IMR-90 (cell line): ENCODE measurements at regions not wholly inside any gene's neighbourhood (a gene's known extent, or its start where the extent isn't known, plus 50 kb on each side); places are given as distances from the start of the nearest gene placed in this dataset.

Experiments
- ATAC-seq: fragments of 200-7000 bp; cut with Tn5 transposase; 2 replicates; pipeline ENCODE4 v1.9.1; 2020; ENCODE audit warnings: low read depth, mild to moderate bottlenecking, moderate library complexity
- BruUV-seq: library from RNA; stranded (reverse); fragments of 400-500 nt; replicated peaks from 2 replicates; lab custom pipeline; 2021; lab: Mats Ljungman, UMichigan
- CTCF ChIA-PET: fragments of 300-600 bp; formaldehyde crosslinking; extraction: SDS; loops from one replicate; lab custom pipeline; 2021; ENCODE audit warnings: antibody characterized with exemption; lab: Yijun Ruan, JAX
- POLR2A ChIA-PET: fragments of 300-600 bp; sonication (Branson Sonifier 250); formaldehyde crosslinking; loops from one replicate; lab custom pipeline; 2022; ENCODE audit warnings: antibody characterized with exemption; ENCODE audit not compliant: unreplicated experiment; lab: Charles Lee
- DNase-seq: peaks from one replicate; pipeline ENCODE4 v3.0.0; 2013
- H2AFZ ChIP-seq: replicated peaks from 2 replicates; pipeline ENCODE3; 2013; ENCODE audit warnings: low read length, mild to moderate bottlenecking; ENCODE audit not compliant: poor library complexity
- H2AK5ac ChIP-seq: 2 replicates; pipeline ENCODE4 v1.6.1; 2013; ENCODE audit warnings: low read depth, low read length, inconsistent platforms
- H2AK9ac ChIP-seq: replicated peaks from 2 replicates; pipeline ENCODE3; 2013; ENCODE audit warnings: mild to moderate bottlenecking, low read depth, low read length, moderate library complexity; ENCODE audit not compliant: poor library complexity
- H2BK120ac ChIP-seq: 2 replicates; pipeline ENCODE4 v1.6.1; 2013; ENCODE audit warnings: low read depth, low read length, inconsistent platforms
- H2BK15ac ChIP-seq: 3 replicates; pipeline ENCODE4 v1.6.1; 2013; ENCODE audit warnings: low read depth, low read length, inconsistent platforms
- H2BK20ac ChIP-seq: 2 replicates; pipeline ENCODE4 v1.6.1; 2013; ENCODE audit warnings: low read depth, mild to moderate bottlenecking, inconsistent platforms, low read length, moderate library complexity
- H2BK5ac ChIP-seq: 2 replicates; pipeline ENCODE4 v1.6.1; 2013; ENCODE audit warnings: mild to moderate bottlenecking, low read depth, low read length, inconsistent platforms; ENCODE audit not compliant: poor library complexity, severe bottlenecking
- H3K14ac ChIP-seq: replicated peaks from 2 replicates; pipeline ENCODE4 v1.6.1; 2013; ENCODE audit warnings: low read depth, low read length, inconsistent platforms
- H3K18ac ChIP-seq: 2 replicates; pipeline ENCODE4 v1.6.1; 2013; ENCODE audit warnings: low read depth, low read length, control low read depth
- H3K23ac ChIP-seq: 2 replicates; pipeline ENCODE4 v1.6.1; 2013; ENCODE audit warnings: low read depth, low read length, inconsistent platforms
- H3K27ac ChIP-seq: 2 replicates; pipeline ENCODE4 v1.5.1; 2013; ENCODE audit warnings: mild to moderate bottlenecking, control low read depth, low read length; ENCODE audit not compliant: insufficient read depth
- H3K27me3 ChIP-seq: 2 replicates; pipeline ENCODE4 v1.6.1; 2013; ENCODE audit warnings: low read length; ENCODE audit not compliant: control insufficient read depth, insufficient read depth
- H3K36me3 ChIP-seq: 2 replicates; pipeline ENCODE4 v1.6.1; 2013; ENCODE audit warnings: low read length, mixed read lengths; ENCODE audit not compliant: control insufficient read depth, insufficient read depth
- H3K4ac ChIP-seq: 2 replicates; pipeline ENCODE4 v1.6.1; 2013; ENCODE audit warnings: low read depth, low read length, inconsistent platforms
- H3K4me1 ChIP-seq: 2 replicates; pipeline ENCODE4 v1.6.1; 2013; ENCODE audit warnings: low read length, mixed read lengths; ENCODE audit not compliant: control insufficient read depth, insufficient read depth
- H3K4me2 ChIP-seq: 2 replicates; pipeline ENCODE4 v1.6.1; 2013; ENCODE audit warnings: low read depth, mild to moderate bottlenecking, control low read depth, low read length, moderate library complexity
- H3K4me3 ChIP-seq: 2 replicates; pipeline ENCODE4 v1.5.1; 2013; ENCODE audit warnings: low read depth, mild to moderate bottlenecking, control low read depth, low read length, moderate library complexity; ENCODE audit not compliant: insufficient read depth
- H3K56ac ChIP-seq: 2 replicates; pipeline ENCODE4 v1.6.1; 2013; ENCODE audit warnings: low read length, inconsistent platforms; ENCODE audit not compliant: insufficient read depth; ENCODE audit errors: extremely low read depth
- H3K79me1 ChIP-seq, 2 experiments: 2 replicates each; pipeline ENCODE4 v1.6.1; 2013; ENCODE audit warnings: low read length in 2 of 2, inconsistent platforms in 1 of 2, low read depth in 1 of 2
- H3K9ac ChIP-seq: 2 replicates; pipeline ENCODE4 v1.6.1; 2013; ENCODE audit warnings: low read depth, low read length, control low read depth
- H3K9me1 ChIP-seq: 2 replicates; pipeline ENCODE4 v1.6.1; 2013; ENCODE audit warnings: low read length, inconsistent platforms; ENCODE audit not compliant: insufficient read depth
- H3K9me3 ChIP-seq: 2 replicates; pipeline ENCODE4 v1.6.1; 2013; ENCODE audit warnings: low read length; ENCODE audit not compliant: control insufficient read depth, insufficient read depth
- H4K20me1 ChIP-seq: 2 replicates; pipeline ENCODE4 v1.6.1; 2013; ENCODE audit warnings: low read length, inconsistent platforms; ENCODE audit not compliant: insufficient read depth
- H4K5ac ChIP-seq: 2 replicates; pipeline ENCODE4 v1.6.1; 2013; ENCODE audit warnings: mild to moderate bottlenecking, low read depth, low read length, control low read depth
- H4K8ac ChIP-seq, 2 experiments: 2 replicates each; pipeline ENCODE4 v1.6.1; 2013; ENCODE audit warnings: low read depth in 2 of 2, low read length in 2 of 2, control low read depth in 1 of 2, inconsistent platforms in 1 of 2
- H4K91ac ChIP-seq: 2 replicates; pipeline ENCODE4 v1.6.1; 2013; ENCODE audit warnings: low read depth, low read length, inconsistent platforms; ENCODE audit not compliant: insufficient read depth
- BHLHE40 ChIP-seq: fragments of 150-350 bp; IDR thresholded peaks from 2 replicates; pipeline ENCODE4 v1.6.1; 2016; ENCODE audit warnings: mild to moderate bottlenecking, low read depth, low read length
- CTCF ChIP-seq: conservative IDR thresholded peaks from 2 replicates; pipeline ENCODE4 v1.5.1; 2012; ENCODE audit warnings: mild to moderate bottlenecking, low read depth, low read length, improper control_type of control experiment
- ELK1 ChIP-seq: fragments of 150-350 bp; IDR thresholded peaks from 2 replicates; pipeline ENCODE4 v1.6.1; 2016; ENCODE audit warnings: low read depth, mild to moderate bottlenecking, low read length, moderate library complexity, borderline replicate concordance
- MXI1 ChIP-seq: IDR thresholded peaks from 2 replicates; pipeline ENCODE4 v1.6.1; 2012; ENCODE audit warnings: low read depth, mild to moderate bottlenecking, low read length, moderate library complexity, borderline replicate concordance
- NFE2L2 ChIP-seq: fragments of 150-350 bp; IDR thresholded peaks from 2 replicates; pipeline ENCODE4 v1.6.1; 2016; ENCODE audit warnings: low read depth, mild to moderate bottlenecking, low read length
- POLR2A ChIP-seq: IDR thresholded peaks from 2 replicates; pipeline ENCODE4 v1.6.1; 2012; ENCODE audit warnings: mild to moderate bottlenecking, low read depth, low read length
- RCOR1 ChIP-seq: IDR thresholded peaks from 2 replicates; pipeline ENCODE4 v1.6.1; 2012; ENCODE audit warnings: mild to moderate bottlenecking, low read length, improper control_type of control experiment; ENCODE audit not compliant: insufficient replicate concordance
- RFX5 ChIP-seq: IDR thresholded peaks from 2 replicates; pipeline ENCODE4 v1.8.0; 2012; ENCODE audit warnings: low read depth, mild to moderate bottlenecking, low read length, moderate library complexity
- SMC3 ChIP-seq: fragments of 150-350 bp; IDR thresholded peaks from 2 replicates; pipeline ENCODE4 v1.6.1; 2016; ENCODE audit warnings: low read depth, mild to moderate bottlenecking, antibody characterized with exemption, low read length, moderate library complexity
- USF2 ChIP-seq: fragments of 150-350 bp; IDR thresholded peaks from 2 replicates; pipeline ENCODE4 v1.6.1; 2017; ENCODE audit warnings: mild to moderate bottlenecking, antibody characterized with exemption, low read length, low read depth
- WGBS, 2 experiments: methylation state at CpG; one replicate each; pipeline versions ENCODE4 v1.1.5 to v1.1.7; 2013; ENCODE audit warnings: missing lambda C conversion rate in 2 of 2; ENCODE audit not compliant: insufficient read length in 1 of 2; ENCODE audit errors: extremely low coverage in 2 of 2; 5-methylcytosine and 5-hydroxymethylcytosine counted together
- dilution Hi-C: fragments of 300-500 bp; cut with HindIII; formaldehyde crosslinking; loops from one replicate; pipeline ENCODE4 v1.14.3; 2018; ENCODE audit warnings: low sequenced_read_pairs; ENCODE audit not compliant: unreplicated experiment
- in situ Hi-C: fragments of 300-500 bp; cut with MboI; formaldehyde crosslinking; loops from 3 replicates; pipeline ENCODE4 v1.14.3; 2019; ENCODE audit warnings: low sequenced_read_pairs, inconsistent platforms, mixed read lengths
- intact Hi-C: fragments of 100-400 bp; cut with micrococcal nuclease; formaldehyde crosslinking; loops from 2 replicates; pipeline ENCODE4 v1.10.0; 2022

GRCh38 chr17:77628035-77628434, 330.5 kb upstream of the TNRC6C start:
- Histone ChIP-seq H3K9ac (no peak overlapping the region), H3K27me3 (peaks cover 2% of the 10 kb centered on the region), H4K91ac (no peak overlapping the region), H3K4ac (no peak overlapping the region), H3K14ac (no peak overlapping the region), H3K36me3 (no peaks in the 10 kb centered on the region), H3K27ac (no peak overlapping the region), H3K79me1 (no peaks in the 10 kb centered on the region), H2AK5ac (no peak overlapping the region), H3K18ac (no peak overlapping the region), H3K9me3 (peaks cover 3% of the 10 kb centered on the region; the same call in 1 of the 2 replicates), H4K5ac (no peak overlapping the region), H2BK120ac (no peak overlapping the region), H4K8ac (no peak overlapping the region), H3K9me1 (no peaks in the 10 kb centered on the region), H2BK15ac (no peak overlapping the region), H3K4me2 (no peak overlapping the region), H3K4me1 (no peaks in the 10 kb centered on the region), H3K56ac (no peak overlapping the region), H4K20me1 (no peaks in the 10 kb centered on the region), H3K23ac (no peak overlapping the region), H2BK20ac (no peak overlapping the region), H2BK5ac (no peak overlapping the region), H3K4me3 (no peak overlapping the region), H2AK9ac (no peak overlapping the region), H2AFZ (no peak overlapping the region)
- intact Hi-C loops (no loop called here), in situ Hi-C loops (no loop called here), dilution Hi-C loops (no loop called here)
- POLR2A ChIA-PET: no interaction called here
- TF ChIP-seq RCOR1 (no peak), MXI1 (no peak), CTCF (no peak), ELK1 (no peak), NFE2L2 (no peak), SMC3 (no peak), RFX5 (no peak), BHLHE40 (no peak), POLR2A (no peak), USF2 (no peak)
- WGBS, 2 experiments: no CpG with 5 or more reads among the region's 2 CpGs
- BruUV-seq: no TSS peak
- DNase-seq (no peak), ATAC-seq (no peak)
- CTCF ChIA-PET: interaction anchor here (0.6 kb wide), 1 partner anchor 43 kb away, joined by 3 read pairs; no protein-coding TSS in a partner anchor
